Upper lobe of left lung (tissue), 4 donors: ENCODE measurements at regions not wholly inside any gene's neighbourhood (a gene's known extent, or its start where the extent isn't known, plus 50 kb on each side); places are given as distances from the start of the nearest gene placed in this dataset.

Experiments
- POLR2AphosphoS5 ChIP-seq, 2 donors: sonication (generic); formaldehyde crosslinking; IDR thresholded peaks; one replicate each; pipeline ENCODE4 v1.5.1; 2017; ENCODE audit warnings: antibody characterized with exemption in 2 of 2
- TF ChIP-seq, protein P1 (sequence below), 6 experiments: fragments of 450-650 bp in 4 of 6; fragments of 200-600 bp in 2 of 6; sonication (generic) in 2 of 6; IDR thresholded peaks; one replicate each; pipeline ENCODE4 v1.5.1; 2016 to 2019; ENCODE audit warnings: antibody characterized with exemption in 6 of 6

DNA sequence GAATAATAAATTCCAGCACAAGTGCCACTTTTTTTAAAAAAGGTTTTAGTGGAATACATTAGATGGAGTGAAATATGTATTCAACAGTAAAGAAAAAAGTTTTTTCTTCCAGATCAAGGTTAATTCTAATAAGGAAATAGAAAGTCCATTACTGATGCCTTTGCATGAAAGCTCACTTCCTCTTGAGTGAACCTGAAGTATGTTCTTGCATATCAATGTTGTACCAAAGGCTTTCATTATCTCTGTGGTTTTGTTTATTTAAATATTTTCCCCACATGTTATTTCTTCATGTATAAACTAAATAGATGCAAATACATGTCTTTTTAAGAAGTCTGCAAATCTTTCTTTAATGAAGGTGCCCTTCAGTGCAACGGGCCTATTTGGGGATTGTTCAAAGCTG, 307.9 kb downstream of the C4orf33 start:
- TF ChIP-seq POLR2AphosphoS5 (IDR thresholded peaks at IDR 0.05), result no peak
- TF ChIP-seq, protein P1, sequence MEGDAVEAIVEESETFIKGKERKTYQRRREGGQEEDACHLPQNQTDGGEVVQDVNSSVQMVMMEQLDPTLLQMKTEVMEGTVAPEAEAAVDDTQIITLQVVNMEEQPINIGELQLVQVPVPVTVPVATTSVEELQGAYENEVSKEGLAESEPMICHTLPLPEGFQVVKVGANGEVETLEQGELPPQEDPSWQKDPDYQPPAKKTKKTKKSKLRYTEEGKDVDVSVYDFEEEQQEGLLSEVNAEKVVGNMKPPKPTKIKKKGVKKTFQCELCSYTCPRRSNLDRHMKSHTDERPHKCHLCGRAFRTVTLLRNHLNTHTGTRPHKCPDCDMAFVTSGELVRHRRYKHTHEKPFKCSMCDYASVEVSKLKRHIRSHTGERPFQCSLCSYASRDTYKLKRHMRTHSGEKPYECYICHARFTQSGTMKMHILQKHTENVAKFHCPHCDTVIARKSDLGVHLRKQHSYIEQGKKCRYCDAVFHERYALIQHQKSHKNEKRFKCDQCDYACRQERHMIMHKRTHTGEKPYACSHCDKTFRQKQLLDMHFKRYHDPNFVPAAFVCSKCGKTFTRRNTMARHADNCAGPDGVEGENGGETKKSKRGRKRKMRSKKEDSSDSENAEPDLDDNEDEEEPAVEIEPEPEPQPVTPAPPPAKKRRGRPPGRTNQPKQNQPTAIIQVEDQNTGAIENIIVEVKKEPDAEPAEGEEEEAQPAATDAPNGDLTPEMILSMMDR (IDR thresholded peaks at IDR 0.05), result no peak
